H1 (cell line): ENCODE measurements at regions not wholly inside any gene's neighbourhood (a gene's known extent, or its start where the extent isn't known, plus 50 kb on each side); places are given as distances from the start of the nearest gene placed in this dataset.

Experiments
- CTCF ChIA-PET: fragments of 300-600 bp; sonication (Branson Sonifier 250); formaldehyde crosslinking; loops from one replicate; lab custom pipeline; 2021; ENCODE audit not compliant: partially characterized antibody; lab: Charles Lee
- POLR2A ChIA-PET: fragments of 300-600 bp; sonication (Branson Sonifier 250); formaldehyde crosslinking; loops from one replicate; lab custom pipeline; 2021; ENCODE audit warnings: inconsistent platforms; ENCODE audit not compliant: partially characterized antibody; lab: Charles Lee
- DNase-seq, 2 experiments: peaks; one replicate each; pipeline versions ENCODE4 v3.0.0 to v3.0.0-alpha.2; 2010 to 2022; ENCODE audit warnings: low spot score in 2 of 2, low read depth in 1 of 2, mixed read lengths in 1 of 2
- FAIRE-seq: peaks from 2 replicates; lab custom pipeline; 2011; peaks lifted over from hg19 to GRCh38; lab: Jason Lieb, UNC
- H2AFZ ChIP-seq: 2 replicates; pipeline ENCODE4 v1.8.1; 2012; ENCODE audit warnings: low read length, inconsistent platforms
- H2AK5ac ChIP-seq: 2 replicates; pipeline ENCODE4 v1.6.1; 2013; ENCODE audit warnings: low read depth, low read length
- H2BK120ac ChIP-seq: replicated peaks from 2 replicates; pipeline ENCODE3; 2013; ENCODE audit warnings: low read depth, low read length, inconsistent platforms
- H2BK12ac ChIP-seq: 2 replicates; pipeline ENCODE4 v1.6.1; 2013; ENCODE audit warnings: low read depth, low read length
- H2BK15ac ChIP-seq: 2 replicates; pipeline ENCODE4 v1.6.1; 2013; ENCODE audit warnings: low read length
- H2BK20ac ChIP-seq: 2 replicates; pipeline ENCODE4 v1.6.1; 2013; ENCODE audit warnings: low read length
- H2BK5ac ChIP-seq: 2 replicates; pipeline ENCODE4 v1.6.1; 2013; ENCODE audit warnings: low read depth, low read length
- H3K14ac ChIP-seq: 2 replicates; pipeline ENCODE4 v1.6.1; 2013; ENCODE audit warnings: inconsistent platforms; ENCODE audit not compliant: insufficient read length
- H3K18ac ChIP-seq: 2 replicates; pipeline ENCODE4 v1.6.1; 2013; ENCODE audit warnings: low read length; ENCODE audit errors: extremely low read depth
- H3K23ac ChIP-seq: 2 replicates; pipeline ENCODE4 v1.6.1; 2013; ENCODE audit warnings: inconsistent platforms; ENCODE audit not compliant: insufficient read length
- H3K23me2 ChIP-seq: 2 replicates; pipeline ENCODE4 v1.6.1; 2013; ENCODE audit warnings: low read depth, low read length
- H3K27ac ChIP-seq: 2 replicates; pipeline ENCODE4 v1.6.1; 2011; ENCODE audit warnings: low read depth, low read length, inconsistent platforms
- H3K27me3 ChIP-seq, 4 experiments: replicated peaks in 1 of 4; 1 replicate in 1 of 4; 2 replicates in 3 of 4; pipeline versions ENCODE4 v1.6.1 to v1.8.1; 2011 to 2013; ENCODE audit warnings: low read length in 3 of 4, mild to moderate bottlenecking in 3 of 4, inconsistent platforms in 2 of 4, mixed read lengths in 2 of 4, moderate library complexity in 1 of 4; ENCODE audit not compliant: control insufficient read depth in 3 of 4, insufficient read depth in 3 of 4; ENCODE audit errors: extremely low read depth in 1 of 4
- H3K36me3 ChIP-seq, 4 experiments: 2 replicates each; pipeline versions ENCODE4 v1.6.1 to v1.8.1; 2011 to 2013; ENCODE audit warnings: mild to moderate bottlenecking in 4 of 4, low read length in 3 of 4, moderate library complexity in 2 of 4, control low read depth in 1 of 4, inconsistent platforms in 1 of 4; ENCODE audit not compliant: insufficient read depth in 4 of 4, control insufficient read depth in 2 of 4
- H3K4ac ChIP-seq: replicated peaks from 2 replicates; pipeline ENCODE3; 2013; ENCODE audit warnings: low read length, low read depth, mixed read lengths, inconsistent platforms; ENCODE audit not compliant: insufficient read length
- H3K4me1 ChIP-seq, 4 experiments: replicated peaks in 1 of 4; 1 replicate in 1 of 4; 2 replicates in 3 of 4; pipeline versions ENCODE4 v1.6.1 to v1.8.1; 2011 to 2013; ENCODE audit warnings: low read length in 3 of 4, inconsistent platforms in 2 of 4, mixed read lengths in 1 of 4; ENCODE audit not compliant: insufficient read depth in 4 of 4, control insufficient read depth in 3 of 4
- H3K4me2 ChIP-seq, 2 experiments: 2 replicates each; pipeline versions ENCODE4 v1.6.1 to v1.8.1; 2011 to 2013; ENCODE audit warnings: low read depth in 2 of 2, low read length in 2 of 2, control low read depth in 1 of 2, inconsistent platforms in 1 of 2, mild to moderate bottlenecking in 1 of 2; ENCODE audit not compliant: insufficient read depth in 1 of 2
- H3K4me3 ChIP-seq, 4 experiments: fragments of 200-600, 300-600 bp in 1 of 4; sonication (generic), shearing (Covaris generic), sonication (Bioruptor Twin) in 1 of 4; 2 replicates each; pipeline versions ENCODE4 v1.5.1 to v1.8.1; 2011 to 2016; ENCODE audit warnings: low read length in 4 of 4, low read depth in 3 of 4, control low read depth in 2 of 4, inconsistent platforms in 2 of 4, mild to moderate bottlenecking in 2 of 4, mixed read lengths in 1 of 4, moderate library complexity in 1 of 4; ENCODE audit not compliant: insufficient read depth in 2 of 4; ENCODE audit errors: extremely low read depth in 1 of 4
- H3K56ac ChIP-seq: replicated peaks from 2 replicates; pipeline ENCODE3; 2013; ENCODE audit warnings: low read depth, mild to moderate bottlenecking, mixed read lengths, low read length, inconsistent platforms; ENCODE audit not compliant: insufficient read length
- H3K79me1 ChIP-seq: 2 replicates; pipeline ENCODE4 v1.6.1; 2013; ENCODE audit warnings: low read depth, low read length, control low read depth
- H3K79me2 ChIP-seq, 2 experiments: 2 replicates each; pipeline versions ENCODE4 v1.6.1 to v1.8.1; 2012 to 2013; ENCODE audit warnings: low read length in 2 of 2, mild to moderate bottlenecking in 2 of 2, inconsistent platforms in 1 of 2; ENCODE audit not compliant: insufficient read depth in 2 of 2, control insufficient read depth in 1 of 2
- H3K9ac ChIP-seq, 4 experiments: replicated peaks in 1 of 4; 1 replicate in 1 of 4; 2 replicates in 3 of 4; pipeline versions ENCODE4 v1.6.1 to v1.8.1; 2011 to 2013; ENCODE audit warnings: low read depth in 3 of 4, low read length in 3 of 4, control low read depth in 2 of 4, mild to moderate bottlenecking in 2 of 4, moderate library complexity in 2 of 4, inconsistent platforms in 1 of 4; ENCODE audit errors: extremely low read depth in 1 of 4
- H3K9me3 ChIP-seq, 2 experiments: 2 replicates each; pipeline versions ENCODE4 v1.6.1 to v1.8.1; 2012 to 2013; ENCODE audit warnings: mild to moderate bottlenecking in 2 of 2, moderate library complexity in 2 of 2, control low read depth in 1 of 2, inconsistent platforms in 1 of 2, low read depth in 1 of 2, low read length in 1 of 2, mixed read lengths in 1 of 2; ENCODE audit not compliant: insufficient read depth in 2 of 2
- H4K20me1 ChIP-seq, 2 experiments: replicated peaks in 1 of 2; 2 replicates each; pipeline versions ENCODE3 to v1.8.1; 2011 to 2013; ENCODE audit warnings: inconsistent platforms in 2 of 2, low read length in 2 of 2, mild to moderate bottlenecking in 1 of 2; ENCODE audit not compliant: insufficient read depth in 2 of 2, control insufficient read depth in 1 of 2
- H4K5ac ChIP-seq: 2 replicates; pipeline ENCODE4 v1.6.1; 2013; ENCODE audit warnings: low read length, low read depth, mixed read lengths, inconsistent platforms; ENCODE audit not compliant: insufficient read length
- H4K8ac ChIP-seq: 2 replicates; pipeline ENCODE4 v1.8.0; 2013; ENCODE audit warnings: mild to moderate bottlenecking, moderate library complexity, low read length, inconsistent platforms; ENCODE audit not compliant: insufficient read depth; ENCODE audit errors: extremely low read depth
- H4K91ac ChIP-seq: replicated peaks from 2 replicates; pipeline ENCODE3; 2013; ENCODE audit warnings: low read length, mixed read lengths, inconsistent platforms; ENCODE audit not compliant: insufficient read length
- CHD2 ChIP-seq: IDR thresholded peaks from 2 replicates; pipeline ENCODE4 v1.6.1; 2012; ENCODE audit warnings: low read length, improper control_type of control experiment
- SP4 ChIP-seq: IDR thresholded peaks from 2 replicates; pipeline ENCODE4 v1.6.1; 2012; ENCODE audit warnings: low read length, inconsistent platforms
- WGBS, 2 experiments: shearing (Covaris generic) in 1 of 2; methylation state at CpG; one replicate each; pipeline versions ENCODE4 v1.1.6 to v1.1.7; 2013 to 2015; ENCODE audit warnings: low lambda C conversion rate in 2 of 2, mixed read lengths in 2 of 2, inconsistent platforms in 1 of 2, low coverage in 1 of 2, missing lambda C conversion rate in 1 of 2; ENCODE audit not compliant: insufficient replicate concordance in 2 of 2, insufficient coverage in 1 of 2, insufficient read length in 1 of 2; ENCODE audit errors: extremely low coverage in 1 of 2, missing lambda C conversion rate in 1 of 2; 5-methylcytosine and 5-hydroxymethylcytosine counted together

DNA sequence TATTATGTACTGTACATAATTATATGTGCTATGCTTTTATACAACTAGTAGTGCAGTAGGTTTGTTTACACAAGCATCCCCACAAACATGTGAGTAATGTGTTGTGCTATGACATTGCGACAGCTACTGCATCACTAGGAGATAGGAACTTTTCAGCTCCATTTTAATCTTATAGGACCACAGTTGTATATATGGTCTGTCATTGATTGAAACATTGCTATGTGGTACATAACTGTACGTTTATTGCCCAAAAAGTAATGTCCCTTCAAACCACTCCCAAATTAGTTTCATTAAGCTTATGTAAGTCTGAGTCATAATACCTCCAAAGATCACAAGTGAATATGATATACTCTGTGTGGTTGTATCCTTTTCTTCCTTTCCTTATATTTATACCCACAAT lies 183.2 kb upstream of the POT1 start:
- TF ChIP-seq CHD2, result no peak
- TF ChIP-seq SP4, result no peak
- H3K27me3 ChIP-seq, result no peaks in the 10 kb centered on the region
- H4K20me1 ChIP-seq, result no peaks in the 10 kb centered on the region
- H4K8ac ChIP-seq, result no peak overlapping the region
- no peak overlapping the region for H2BK5ac ChIP-seq
- H3K9me3 ChIP-seq, result peaks cover 0 to 3% of the 10 kb centered on the region in 2 experiments; a peak in 2 of 4 replicates
- H3K79me1 ChIP-seq, result no peaks in the 10 kb centered on the region
- H3K23ac ChIP-seq, result no peak overlapping the region
- ChIA-PET CTCF (no interaction called here), POLR2A (no interaction called here)
- H3K4me1 ChIP-seq, result no peaks in the 10 kb centered on the region
- H2AFZ ChIP-seq, result no peak overlapping the region
- H3K14ac ChIP-seq, result no peak overlapping the region
- FAIRE-seq, result no peak
- no peak overlapping the region for H3K56ac ChIP-seq
- H3K9ac ChIP-seq, result no peak overlapping the region
- H2BK20ac ChIP-seq, result no peak overlapping the region
- no peak overlapping the region for H4K5ac ChIP-seq
- no peaks in the 10 kb centered on the region for H3K36me3 ChIP-seq
- no peak overlapping the region for H2BK120ac ChIP-seq
- no peaks in the 10 kb centered on the region for H3K79me2 ChIP-seq
- no peak overlapping the region for H3K4me3 ChIP-seq
- DNase-seq, result no peak
- H3K4me2 ChIP-seq, result no peak overlapping the region
- H3K18ac ChIP-seq, result no peak overlapping the region
- H4K91ac ChIP-seq, result no peak overlapping the region
- H3K23me2 ChIP-seq, result no peaks in the 10 kb centered on the region
- no peak overlapping the region for H2BK15ac ChIP-seq
- no peak overlapping the region for H3K27ac ChIP-seq
- H3K4ac ChIP-seq, result no peak overlapping the region
- no peak overlapping the region for H2AK5ac ChIP-seq
- no peak overlapping the region for H2BK12ac ChIP-seq
- WGBS, 2 experiments, result 86% methylated on average over 2 of the region's 2 CpGs; no CpG with 5 or more reads in 1 of the 2 experiments
